ENCODE measurements at regions not wholly inside any gene's neighbourhood (a gene's known extent, or its start where the extent isn't known, plus 50 kb on each side); places are given as distances from the start of the nearest gene placed in this dataset.

GRCh38 chr15:95520922-95521321, 809.6 kb upstream of the NR2F2 start:
- TF ChIP-seq CHD1 (IDR thresholded peaks at IDR 0.05; ENCODE audit: low read depth, low read length) (no peak), FOSL1 (IDR thresholded peaks at IDR 0.05; ENCODE audit: insufficient read depth, low read depth, low read length) (no peak), CTCF (IDR thresholded peaks at IDR 0.05; ENCODE audit: control extremely low read depth in 1 of 3, insufficient read depth in 1 of 3, low read depth in 1 of 3, low read length in 3 of 3) (no peak), MAFK (IDR thresholded peaks at IDR 0.05; ENCODE audit: low read depth, low read length) (no peak), POLR2A (IDR thresholded peaks at IDR 0.05; ENCODE audit: control extremely low read depth in 1 of 2, low read depth in 2 of 2, low read length in 2 of 2) (no peak), TAF1 (IDR thresholded peaks at IDR 0.05; ENCODE audit: low read depth, low read length) (no peak), EGR1 (IDR thresholded peaks at IDR 0.05; ENCODE audit: borderline replicate concordance, low read depth, low read length) (no peak), HDAC6 (IDR thresholded peaks at IDR 0.05; ENCODE audit: low read depth, low read length) (no peak), GABPA (IDR thresholded peaks at IDR 0.05; ENCODE audit: borderline replicate concordance, insufficient read depth, low read length) (no peak)

All from H1 (cell line).